ENCODE measurements at regions not wholly inside any gene's neighbourhood (a gene's known extent, or its start where the extent isn't known, plus 50 kb on each side); places are given as distances from the start of the nearest gene placed in this dataset.

- TF ChIP-seq GATA2 (IDR thresholded peaks at IDR 0.05; ENCODE audit: low read depth, low read length) (no peak), GATA3 (IDR thresholded peaks at IDR 0.05; ENCODE audit: low read depth, low read length) (no peak)
Measured at GRCh38 chr12:41963398-41963797, 181.3 kb downstream of the GXYLT1 start.
